Kidney tubule cell (primary cell): ENCODE measurements at regions not wholly inside any gene's neighbourhood (a gene's known extent, or its start where the extent isn't known, plus 50 kb on each side); places are given as distances from the start of the nearest gene placed in this dataset.
"Not testable (repeated sequence)": the region's sequence is repeated elsewhere in the genome, so short reads cannot be mapped to it uniquely, and the experiment has no call there.

Experiments
- DNase-seq: peaks from one replicate; pipeline ENCODE4 v3.0.0-alpha.2; 2018; ENCODE audit warnings: low spot score

DNA sequence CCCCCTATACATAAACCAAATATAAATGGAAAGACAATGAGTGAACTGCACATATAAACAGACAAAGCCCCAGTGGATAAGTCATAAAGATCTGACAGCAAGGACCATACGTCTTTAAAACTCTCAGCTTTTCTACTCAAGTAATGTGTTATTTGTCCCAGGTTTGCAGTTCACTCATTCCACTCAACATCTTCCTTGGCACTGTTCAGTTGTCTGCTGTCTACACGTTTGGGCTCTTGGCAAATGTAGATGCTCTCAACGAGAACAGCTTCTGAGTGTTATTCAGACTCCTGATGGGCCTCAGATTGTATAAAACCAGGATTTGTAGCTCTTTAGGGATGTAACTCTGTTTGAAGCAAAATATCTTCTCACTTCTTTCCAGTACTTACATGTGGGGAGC is 198.2 kb upstream of the SEMA6A start:
- no peak for DNase-seq

DNA sequence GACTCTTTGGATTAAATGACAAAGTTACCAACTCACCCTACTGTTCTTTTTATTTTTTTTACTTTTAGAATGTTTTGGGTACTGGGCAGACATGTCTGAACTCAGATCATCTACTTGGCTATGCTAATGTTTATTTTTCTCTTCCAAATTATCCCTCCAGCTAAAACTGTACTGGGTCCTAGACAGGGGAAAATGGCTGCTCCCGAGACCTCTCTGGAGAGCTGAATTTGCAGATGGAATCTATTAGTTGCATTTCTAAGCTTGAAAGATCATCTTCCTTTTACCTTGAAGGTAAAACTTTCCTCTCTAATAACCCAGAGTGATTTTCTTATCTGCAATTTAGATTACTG is 197.5 kb upstream of the SEMA6A start:
- no peak for DNase-seq

DNA sequence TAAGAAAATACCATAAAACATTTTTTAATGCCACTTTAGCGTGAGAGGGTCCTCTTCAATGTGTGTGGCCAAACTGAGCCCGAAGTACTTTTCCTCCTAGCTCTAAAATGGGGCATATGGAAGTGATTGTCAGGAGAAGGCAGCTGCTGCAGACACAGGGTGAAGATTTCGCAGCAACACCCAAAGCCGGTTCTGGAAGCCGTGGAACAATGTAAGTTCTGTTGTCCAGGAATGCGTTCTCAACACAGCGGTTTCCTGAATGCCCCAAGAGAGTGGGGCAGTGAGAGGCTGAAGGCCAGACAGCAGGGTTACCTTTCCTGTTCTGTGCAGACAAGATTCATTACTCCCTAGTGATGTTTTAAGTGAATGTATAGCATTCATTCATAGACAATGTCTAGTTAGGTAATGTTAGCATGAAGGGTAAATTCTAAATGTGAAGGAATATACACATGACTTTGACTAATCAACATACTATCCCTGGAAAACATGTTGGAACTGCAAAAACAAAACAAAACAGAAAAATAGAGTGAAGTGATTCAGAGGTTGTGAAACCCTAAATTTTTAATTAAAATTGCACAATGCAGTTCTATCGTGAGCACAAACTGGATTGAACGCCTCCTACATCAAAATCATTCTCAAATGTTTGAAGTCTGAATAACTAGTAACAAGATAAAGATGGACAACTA is 197.0 kb upstream of the SEMA6A start:
- no peak for DNase-seq

DNA sequence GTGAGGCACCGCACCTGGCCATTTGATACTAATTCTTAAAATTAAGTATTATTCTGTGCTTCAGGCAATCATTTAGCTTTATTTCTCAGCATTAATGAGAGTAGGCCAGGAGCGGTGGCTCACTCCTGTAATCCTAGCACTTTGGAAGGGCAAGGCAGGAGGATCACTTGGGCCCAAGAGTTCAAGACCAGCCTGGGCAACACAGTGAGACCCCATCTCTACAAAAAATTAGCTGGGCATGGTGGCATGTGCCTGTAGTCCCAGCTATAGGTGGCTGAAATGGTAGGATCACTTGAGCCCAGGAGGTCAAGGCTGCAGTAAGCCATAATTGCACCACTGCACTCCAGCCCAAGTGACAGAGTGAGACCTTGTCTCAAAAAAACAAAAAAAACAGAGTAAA is 195.3 kb upstream of the SEMA6A start:
- DNase-seq = not testable (repeated sequence)

DNA sequence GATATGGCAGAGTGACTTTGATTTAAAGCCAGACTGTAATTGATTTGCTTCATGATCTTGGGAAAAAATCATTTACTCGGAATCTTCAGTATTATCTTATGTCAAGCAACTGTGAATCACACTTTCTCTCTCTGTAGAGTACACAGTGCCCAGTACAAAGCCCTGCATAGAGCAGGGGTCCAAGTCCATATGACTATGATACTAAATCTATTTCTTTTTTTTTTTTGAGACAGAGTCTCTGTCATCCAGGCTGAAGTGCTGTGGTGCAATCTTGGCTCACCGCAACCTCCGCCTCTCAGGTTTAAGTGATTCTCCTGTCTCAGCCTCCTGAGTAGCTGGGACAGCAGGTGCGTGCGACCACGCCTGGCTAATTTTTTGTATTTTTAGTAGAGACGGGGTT is 194.8 kb upstream of the SEMA6A start:
- no peak for DNase-seq

DNA sequence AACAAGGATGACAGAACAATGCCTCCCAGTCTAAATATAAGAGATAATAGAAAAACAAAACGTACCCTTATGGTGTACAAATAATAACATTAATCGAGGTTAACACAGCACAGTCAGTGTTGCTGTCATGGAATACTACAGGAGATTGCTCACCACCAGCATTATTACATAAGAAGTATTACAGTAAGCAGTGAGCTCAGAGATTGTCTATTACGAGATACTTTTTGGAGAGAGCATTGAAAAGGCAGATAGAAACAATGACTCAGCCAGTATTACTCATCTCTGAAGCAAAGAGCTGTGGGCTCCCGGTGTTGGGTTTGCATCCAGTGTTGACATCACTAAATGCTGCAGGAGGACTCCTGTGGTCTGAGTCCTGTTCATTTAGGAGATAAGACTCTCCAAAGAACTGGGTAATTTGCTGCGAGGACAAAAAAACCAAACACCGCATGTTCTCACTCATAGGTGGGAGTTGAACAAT is 191.9 kb upstream of the SEMA6A start:
- peak; percentile 90 for DNase-seq

DNA sequence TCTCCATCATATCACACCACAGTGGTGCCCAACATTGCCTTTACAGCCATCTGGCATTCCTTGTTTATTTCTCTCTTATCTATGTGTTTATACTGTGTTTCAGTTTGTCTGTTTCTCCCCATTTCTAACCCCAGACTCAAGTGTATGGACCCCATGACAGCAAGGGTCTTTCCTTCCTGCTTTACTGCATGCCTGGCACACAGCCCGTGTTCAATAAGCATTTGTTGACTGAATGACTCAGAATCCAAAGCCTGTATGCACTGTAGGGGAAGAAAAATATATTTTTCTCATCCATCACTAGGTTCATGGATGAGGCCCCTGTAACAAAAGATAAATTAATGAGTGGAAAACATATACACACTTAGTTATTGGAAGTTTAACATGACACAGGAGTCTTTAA is 190.8 kb upstream of the SEMA6A start:
- no peak for DNase-seq

DNA sequence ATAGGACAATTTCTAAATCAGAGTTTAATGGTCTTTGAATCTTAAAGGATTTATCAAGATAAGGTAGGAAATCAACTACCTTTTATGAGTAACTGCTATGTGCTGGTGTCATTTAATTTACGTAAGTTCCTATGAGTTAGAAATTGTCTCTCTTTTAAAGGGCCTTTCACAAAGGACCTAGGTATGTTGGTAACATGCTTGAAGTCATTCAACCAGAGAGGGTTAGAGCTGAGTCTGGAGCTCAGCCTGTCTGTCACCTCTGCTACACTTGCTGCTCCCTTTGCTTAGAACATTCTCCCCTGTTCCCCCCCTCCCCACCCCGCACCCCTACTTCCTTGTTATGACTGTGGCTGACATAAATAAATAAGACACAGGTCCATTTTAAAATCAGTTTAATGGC is 190.3 kb upstream of the SEMA6A start:
- DNase-seq = peak; percentile 29

DNA sequence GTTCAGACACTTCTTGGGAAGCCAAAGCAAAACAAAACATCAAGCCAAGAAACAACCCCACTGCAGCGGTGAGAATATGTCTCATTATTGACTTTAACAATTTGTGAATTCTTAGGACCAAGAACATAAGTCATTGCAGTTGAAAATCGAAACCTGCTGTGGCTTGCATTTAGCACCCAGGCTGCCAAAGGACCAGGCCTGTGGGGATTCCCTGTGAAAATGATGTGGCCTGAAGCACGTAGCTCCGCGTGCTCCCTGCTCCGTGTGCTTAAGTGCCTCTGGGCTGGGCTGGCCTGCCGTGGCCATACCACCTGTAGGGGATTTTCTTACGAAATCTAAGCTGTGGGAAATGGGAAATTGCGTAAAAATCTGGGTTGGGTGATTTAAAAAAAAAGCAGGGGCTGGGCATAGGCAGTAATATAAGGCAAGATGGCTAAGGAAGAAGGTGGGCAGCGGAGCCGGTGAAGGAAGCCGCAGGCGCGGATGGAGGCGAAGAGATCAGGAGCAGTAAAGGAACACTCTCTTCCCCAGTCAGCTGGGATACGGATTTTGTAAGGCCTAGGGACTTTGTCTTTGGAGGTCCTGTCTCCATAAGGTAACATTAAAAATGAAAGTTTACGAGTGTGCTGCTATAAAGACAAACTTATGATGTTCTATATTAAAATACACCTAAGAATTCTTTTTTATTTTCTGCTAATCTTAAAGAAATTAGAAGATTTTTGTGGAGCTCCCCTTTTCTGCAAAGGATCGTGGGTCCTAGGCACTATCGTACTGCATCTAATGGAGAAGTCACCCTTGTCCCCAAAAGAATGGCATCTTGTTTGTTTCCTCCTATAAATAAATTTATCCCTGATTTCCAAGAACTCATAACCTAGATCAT is 189.6 kb upstream of the SEMA6A start:
- no peak for DNase-seq

DNA sequence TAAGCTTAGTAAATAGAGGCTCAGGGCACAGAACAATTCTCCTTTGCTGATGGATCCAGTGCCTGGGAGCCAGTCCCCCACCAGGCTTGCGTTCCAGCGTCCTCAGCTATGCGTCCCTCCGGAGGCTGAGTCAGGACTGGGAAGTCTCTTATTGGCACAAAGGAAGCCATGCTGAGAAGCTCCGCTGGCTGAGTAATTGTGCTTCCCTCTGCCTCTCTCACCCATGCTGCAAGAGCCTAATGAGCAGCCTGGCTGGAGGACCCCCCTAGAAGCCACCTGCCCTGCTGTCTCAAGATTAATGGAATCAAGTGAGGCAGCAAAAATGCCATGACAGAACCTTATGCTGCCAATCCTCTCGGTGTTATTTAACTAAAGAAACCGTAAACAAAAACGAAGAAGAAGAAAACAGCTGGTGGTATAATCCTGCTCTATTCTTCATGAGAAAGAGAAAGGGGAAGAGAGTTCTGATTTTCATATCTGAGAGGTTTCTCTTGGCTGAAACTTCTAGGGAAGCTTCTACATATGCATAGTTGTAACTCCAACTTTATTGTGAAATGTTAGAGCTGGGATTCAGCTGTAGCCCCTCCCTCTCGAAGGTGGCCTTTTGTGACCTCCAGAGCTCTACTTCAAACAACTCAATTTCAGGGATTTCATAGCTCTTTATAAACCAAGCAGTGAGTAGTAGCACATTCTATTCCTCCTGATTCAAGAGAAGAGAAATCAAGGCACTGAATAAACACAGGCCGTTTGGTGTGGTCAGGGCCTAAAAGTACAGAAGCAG is 185.4 kb upstream of the SEMA6A start:
- DNase-seq = no peak

DNA sequence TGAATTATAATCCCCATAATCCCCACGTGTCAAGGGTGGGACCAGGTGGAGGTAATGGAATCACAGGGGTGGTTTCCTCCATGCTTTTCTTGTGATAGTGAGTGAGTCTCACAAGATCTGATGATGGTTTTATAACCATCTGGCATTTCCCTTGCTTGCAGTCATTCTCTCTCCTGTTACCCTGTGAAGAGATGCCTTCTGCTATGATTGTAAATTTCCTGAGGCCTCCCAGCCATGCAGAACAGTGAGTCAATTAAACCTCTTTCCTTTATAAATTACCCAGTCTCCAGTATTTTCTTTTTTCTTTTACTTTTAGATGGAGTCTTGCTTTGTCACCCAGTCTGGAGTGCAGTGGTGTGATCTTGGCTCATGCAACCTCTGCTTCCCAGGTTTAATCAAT is 182.7 kb upstream of the SEMA6A start:
- DNase-seq = peak; percentile 67

DNA sequence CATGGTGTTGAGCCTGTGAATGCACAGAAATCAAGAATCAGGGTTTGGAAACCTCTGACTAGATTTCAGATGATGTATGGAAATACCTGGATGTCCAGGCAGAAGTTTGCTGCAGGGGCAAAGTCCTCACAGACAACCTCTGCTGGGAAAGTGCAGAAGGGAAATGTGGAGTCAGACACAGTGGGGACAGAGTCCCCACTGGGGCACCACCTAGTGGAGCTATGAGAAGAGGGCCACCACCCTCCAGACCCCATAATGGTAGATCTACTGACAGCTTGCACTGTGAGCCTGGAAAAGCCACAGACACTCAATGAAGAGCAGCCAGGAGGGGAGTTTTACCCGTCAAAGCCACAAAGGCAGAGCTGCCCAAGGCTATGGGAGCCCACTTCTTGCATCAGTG is 181.9 kb upstream of the SEMA6A start:
- no peak for DNase-seq

DNA sequence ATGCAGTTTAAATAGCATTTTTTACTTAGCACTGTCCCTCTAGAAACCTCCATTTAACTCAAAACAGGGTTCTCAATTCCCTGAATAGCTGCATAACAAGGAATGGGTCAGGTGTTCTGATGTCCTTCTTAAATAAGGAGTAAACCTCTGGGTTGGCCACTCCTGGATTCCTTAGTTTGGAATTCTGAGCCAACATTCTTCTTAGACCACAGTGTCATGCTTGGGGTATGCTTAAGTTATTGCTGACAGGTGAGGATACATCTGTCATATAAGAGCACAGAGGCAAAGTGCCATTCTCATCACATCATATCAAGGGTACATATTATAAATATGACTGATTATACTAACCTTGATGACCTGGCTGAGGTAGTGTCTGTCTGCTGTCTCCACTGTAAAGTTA is 179.9 kb upstream of the SEMA6A start:
- DNase-seq = peak; percentile 87

DNA sequence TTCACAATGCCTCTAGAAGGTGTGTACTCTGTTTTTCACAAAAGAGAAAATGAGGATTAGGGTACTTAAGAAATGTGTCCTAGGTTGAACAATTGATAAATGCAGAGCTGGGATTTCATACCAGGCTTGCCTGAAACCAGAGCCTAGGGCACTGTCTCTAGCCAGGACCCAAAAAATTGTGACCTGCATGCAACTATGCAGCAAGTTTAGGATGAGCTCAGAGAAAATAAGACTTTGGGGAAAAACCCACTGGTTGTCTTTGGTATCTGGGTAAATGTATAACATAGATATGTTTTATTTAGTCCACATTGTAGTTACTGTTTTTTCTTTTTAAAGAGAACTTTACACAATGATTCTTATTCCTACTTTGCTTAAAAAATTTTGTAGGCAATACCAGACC is 177.1 kb upstream of the SEMA6A start:
- no peak for DNase-seq

DNA sequence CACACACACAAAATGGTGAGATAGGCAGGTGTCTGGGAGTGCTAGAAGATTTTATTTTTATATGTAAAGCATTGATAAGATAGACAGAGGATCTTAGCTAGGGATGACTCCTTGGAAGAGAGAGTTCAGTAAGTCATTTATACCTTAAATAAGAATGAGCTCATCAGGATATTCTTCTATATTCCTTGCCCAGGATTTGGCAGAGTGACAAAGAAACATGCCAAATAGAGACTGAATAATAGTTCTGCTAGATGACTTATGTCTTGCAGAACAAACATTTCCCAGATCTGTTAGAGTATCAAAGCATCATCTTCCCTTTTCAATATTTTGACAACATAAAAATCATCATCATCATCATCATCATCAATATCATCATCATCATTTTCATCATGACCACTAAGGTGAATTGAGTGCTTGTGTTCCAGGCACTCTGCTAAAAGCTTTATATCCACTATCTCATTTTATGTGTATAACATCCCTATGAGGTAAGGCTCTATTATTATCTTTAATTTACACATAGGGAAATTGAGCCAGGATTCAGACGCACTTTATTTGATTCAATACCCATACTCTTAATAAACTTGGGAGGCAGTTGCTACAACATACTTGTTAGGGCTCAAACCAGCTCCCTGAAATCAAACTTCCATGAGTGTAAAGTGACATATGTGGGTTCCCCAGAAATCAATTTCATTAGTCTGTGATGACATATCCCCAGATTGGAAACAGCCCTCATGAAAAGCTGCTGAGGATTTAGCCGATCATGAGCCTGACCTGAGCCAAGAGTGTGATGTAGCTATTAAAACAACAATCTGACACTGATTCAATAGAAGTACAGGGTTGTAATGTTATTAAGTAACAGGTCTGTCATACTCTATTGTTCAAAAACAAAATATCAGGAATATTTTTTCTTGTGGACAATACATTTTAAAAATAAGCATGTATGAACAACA is 176.3 kb upstream of the SEMA6A start:
- peak; percentile 70 for DNase-seq

DNA sequence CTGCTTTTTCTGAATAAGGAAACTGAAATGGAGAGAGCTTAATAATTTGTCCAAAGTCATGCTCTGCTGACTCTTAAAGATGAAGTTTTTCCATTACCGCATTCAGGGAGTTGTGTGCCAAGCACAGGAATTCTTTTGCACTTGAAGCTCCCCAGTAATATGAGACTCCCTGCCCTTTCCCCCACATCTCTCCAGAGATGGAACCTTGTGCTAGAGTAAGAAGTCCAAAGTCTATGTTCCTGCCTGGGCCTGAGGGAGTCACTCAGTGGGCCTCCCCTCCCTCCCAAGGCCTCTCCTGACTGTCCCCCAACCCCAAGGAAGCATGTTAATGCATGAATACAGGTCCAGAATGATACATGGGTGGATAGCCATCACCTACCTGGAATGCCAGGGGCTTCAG is 173.3 kb upstream of the SEMA6A start:
- peak; percentile 82 for DNase-seq

DNA sequence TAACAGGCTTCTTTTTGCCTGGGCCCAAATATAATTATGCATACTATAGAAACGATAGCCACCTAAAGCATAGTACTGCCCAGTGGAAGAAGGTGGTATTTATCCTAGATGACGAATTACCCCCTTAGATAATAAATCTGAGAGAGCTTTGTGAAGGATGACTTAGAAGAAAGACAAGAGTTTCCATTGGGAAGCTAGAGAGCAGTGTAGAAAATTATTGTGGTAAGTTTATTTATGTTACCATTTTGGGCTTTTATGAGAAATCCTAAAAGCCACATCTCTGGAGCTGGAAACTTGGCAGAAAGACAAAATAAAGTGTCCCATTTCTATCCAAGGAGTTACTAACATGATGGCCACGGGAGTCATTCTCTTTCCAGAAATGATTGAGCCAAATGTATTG is 172.0 kb upstream of the SEMA6A start:
- DNase-seq = no peak

DNA sequence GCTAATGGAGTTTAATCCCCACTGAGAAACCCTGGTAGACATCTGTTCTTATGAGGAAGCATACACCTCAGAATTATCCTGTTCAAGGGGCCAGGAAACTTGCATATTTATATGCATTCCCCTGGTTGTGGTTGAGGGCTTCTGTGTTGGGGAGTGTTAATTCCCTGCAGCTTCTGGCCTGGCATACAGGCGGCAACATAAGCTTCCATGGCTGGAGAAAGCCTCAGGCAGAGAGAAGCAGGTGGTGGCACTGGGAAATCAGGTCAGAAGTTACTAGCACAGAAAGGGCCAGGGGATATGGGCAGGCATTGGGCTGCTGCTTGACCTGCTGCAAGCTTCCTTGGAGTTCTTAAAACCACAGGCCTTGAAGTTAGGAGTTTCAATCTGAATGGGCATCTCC is 166.1 kb upstream of the SEMA6A start:
- no peak for DNase-seq

DNA sequence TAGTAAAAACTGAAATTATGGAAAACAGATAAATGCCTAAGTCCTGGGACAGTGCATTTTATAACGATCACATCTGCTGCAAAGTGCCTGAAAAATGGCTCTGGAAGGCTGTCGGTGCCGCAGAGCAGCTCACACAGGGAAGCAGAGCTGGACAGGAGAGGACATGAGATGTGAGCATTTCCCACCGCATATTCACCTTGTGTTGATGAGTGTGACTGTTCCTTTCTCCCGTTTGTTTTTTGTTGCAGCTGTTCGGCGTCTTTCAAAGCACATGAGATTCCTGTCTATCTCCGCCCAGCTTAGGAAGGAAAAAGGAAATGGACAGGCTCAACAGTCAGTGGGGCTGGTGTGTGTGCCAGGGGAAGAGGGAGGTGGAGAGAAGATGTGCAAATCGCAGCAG is 164.9 kb upstream of the SEMA6A start:
- no peak for DNase-seq

DNA sequence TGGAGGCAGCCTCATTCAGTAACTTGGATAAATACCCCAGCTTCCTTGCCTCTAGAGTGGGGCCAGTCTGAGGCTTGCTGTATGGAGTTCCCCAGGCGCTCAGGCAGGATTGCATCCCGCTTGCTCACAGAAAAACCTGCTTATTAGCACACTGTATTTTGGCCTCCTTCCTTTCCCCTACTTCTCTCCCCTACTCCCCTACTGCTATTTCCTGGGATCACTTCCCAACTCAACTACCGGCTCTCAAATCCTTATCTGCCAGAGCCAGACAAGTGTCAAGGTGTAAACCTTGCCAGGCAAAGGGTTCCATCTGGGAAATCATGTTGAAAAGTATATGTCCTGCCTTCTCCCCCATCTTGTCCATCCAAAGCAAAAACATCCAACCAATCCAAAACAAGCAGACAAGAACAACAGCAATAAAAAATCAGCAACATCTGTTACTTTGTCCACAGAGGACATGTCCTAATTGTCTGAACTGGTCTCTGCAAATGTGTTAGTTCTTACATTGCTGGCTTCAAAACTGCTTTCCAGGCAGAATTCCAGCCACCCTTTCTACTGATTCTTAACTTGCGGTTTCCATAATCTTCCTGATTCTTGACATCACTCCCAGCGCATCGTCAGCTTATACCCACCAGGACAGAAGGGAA is 164.1 kb upstream of the SEMA6A start:
- DNase-seq = no peak

DNA sequence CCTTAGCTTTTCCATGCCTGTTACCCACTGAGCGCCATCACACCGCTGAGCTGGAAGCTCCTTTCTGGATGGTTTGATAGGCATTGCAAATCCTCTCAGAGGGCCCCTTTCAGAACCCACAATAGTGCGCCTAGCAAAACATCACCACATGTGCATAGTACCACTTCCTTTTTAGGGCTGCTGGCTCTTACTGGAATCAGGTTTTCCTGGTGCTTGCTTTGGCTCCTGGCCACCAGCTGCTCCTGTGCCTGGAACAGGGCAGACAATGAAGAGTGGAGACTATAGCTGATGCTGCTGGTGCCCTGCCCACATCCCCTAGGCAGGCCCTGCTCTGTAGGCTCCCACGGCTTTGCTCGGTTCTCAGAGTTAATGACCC is 163.6 kb upstream of the SEMA6A start:
- DNase-seq = no peak
